GM23338 (cell line): ENCODE measurements at regions not wholly inside any gene's neighbourhood (a gene's known extent, or its start where the extent isn't known, plus 50 kb on each side); places are given as distances from the start of the nearest gene placed in this dataset.
"Not testable (repeated sequence)": the region's sequence is repeated elsewhere in the genome, so short reads cannot be mapped to it uniquely, and the experiment has no call there.

ENCODE experiments used
- ATAC-seq: fragments of 200-7000 bp; cut with Tn5 transposase; 3 replicates; pipeline ENCODE4 v1.9.1; 2020
- DNase-seq: peaks from one replicate; pipeline ENCODE4 v3.0.0-alpha.2; 2015; ENCODE audit warnings: low spot score
- H2AFZ ChIP-seq: fragments of 200-600 bp; sonication (generic); 2 replicates; pipeline ENCODE4 v1.8.0; 2016; ENCODE audit warnings: antibody characterized with exemption, mild to moderate bottlenecking, moderate library complexity
- H3F3A ChIP-seq: fragments of 200-600 bp; sonication (generic); replicated peaks from 2 replicates; pipeline ENCODE4 v1.8.0; 2017; ENCODE audit warnings: antibody characterized with exemption, mixed run types, low read depth
- H3K27ac ChIP-seq: fragments of 200-600 bp; sonication (generic); 2 replicates; pipeline ENCODE4 v1.6.1; 2016; ENCODE audit warnings: low read depth
- H3K27me3 ChIP-seq: fragments of 200-600 bp; sonication (generic); 2 replicates; pipeline ENCODE4 v1.8.0; 2016; ENCODE audit warnings: mild to moderate bottlenecking, mixed run types, moderate library complexity; ENCODE audit not compliant: insufficient read depth
- H3K36me3 ChIP-seq: fragments of 200-600 bp; sonication (generic); 2 replicates; pipeline ENCODE4 v1.8.0; 2016; ENCODE audit warnings: mild to moderate bottlenecking; ENCODE audit not compliant: insufficient read depth
- H3K4me1 ChIP-seq: fragments of 200-600 bp; sonication (generic); 2 replicates; pipeline ENCODE4 v1.8.0; 2016; ENCODE audit warnings: mild to moderate bottlenecking, moderate library complexity; ENCODE audit not compliant: insufficient read depth
- H3K4me2 ChIP-seq: fragments of 200-600 bp; sonication (generic); 2 replicates; pipeline ENCODE4 v1.7.1; 2017; ENCODE audit warnings: mixed run types
- H3K4me3 ChIP-seq: fragments of 200-600 bp; sonication (generic); 2 replicates; pipeline ENCODE4 v1.6.1; 2016; ENCODE audit warnings: mixed run types
- H3K79me2 ChIP-seq: fragments of 200-600 bp; sonication (generic); replicated peaks from 2 replicates; pipeline ENCODE4 v1.8.0; 2017; ENCODE audit warnings: mild to moderate bottlenecking; ENCODE audit not compliant: insufficient read depth
- H3K9me2 ChIP-seq: fragments of 200-600 bp; sonication (generic); 2 replicates; pipeline ENCODE4 v1.8.0; 2017; ENCODE audit not compliant: insufficient read depth
- H4K20me1 ChIP-seq: fragments of 200-600 bp; sonication (generic); replicated peaks from 2 replicates; pipeline ENCODE4 v1.8.0; 2017; ENCODE audit warnings: mild to moderate bottlenecking; ENCODE audit not compliant: insufficient read depth
- H3K27ac Mint-ChIP-seq: 2 replicates; pipeline ENCODE4 v1.8.0; 2020; ENCODE audit warnings: inconsistent platforms, mild to moderate bottlenecking, moderate library complexity, mixed read lengths
- H3K27me3 Mint-ChIP-seq: 3 replicates; pipeline ENCODE4 v1.8.0; 2022; ENCODE audit warnings: low read depth, mild to moderate bottlenecking, moderate library complexity, mixed read lengths, inconsistent platforms; ENCODE audit not compliant: insufficient read depth, poor library complexity
- H3K36me3 Mint-ChIP-seq: 3 replicates; pipeline ENCODE4 v1.8.0; 2021; ENCODE audit warnings: low read depth, mild to moderate bottlenecking, inconsistent platforms, moderate library complexity, mixed read lengths
- H3K4me1 Mint-ChIP-seq: 3 replicates; pipeline ENCODE4 v1.8.0; 2020; ENCODE audit warnings: mild to moderate bottlenecking, inconsistent platforms, mixed read lengths
- H3K4me3 Mint-ChIP-seq: 3 replicates; pipeline ENCODE4 v1.8.0; 2021; ENCODE audit warnings: moderate library complexity, mild to moderate bottlenecking, inconsistent platforms, mixed read lengths
- H3K9me3 Mint-ChIP-seq: 3 replicates; pipeline ENCODE4 v1.8.0; 2020; ENCODE audit warnings: moderate library complexity, mild to moderate bottlenecking, inconsistent platforms, mixed read lengths
- CREB1 ChIP-seq: fragments of 250-450 bp; sonication (Bioruptor Pico); IDR thresholded peaks from 2 replicates; pipeline ENCODE4 v1.5.0; 2020; ENCODE audit warnings: low read depth, mild to moderate bottlenecking, moderate library complexity
- EZH2phosphoT487 ChIP-seq: fragments of 200-600 bp; sonication (generic); IDR thresholded peaks from one replicate; pipeline ENCODE4 v1.8.1; 2018; ENCODE audit warnings: antibody characterized with exemption; ENCODE audit not compliant: unreplicated experiment
- JUNB ChIP-seq: IDR thresholded peaks from one replicate; pipeline ENCODE4 v1.6.1; 2016; ENCODE audit warnings: antibody characterized with exemption; ENCODE audit not compliant: unreplicated experiment
- POLR2AphosphoS5 ChIP-seq: IDR thresholded peaks from 2 replicates; pipeline ENCODE4 v1.6.1; 2016; ENCODE audit warnings: antibody characterized with exemption, low read depth
- REST ChIP-seq: IDR thresholded peaks from one replicate; pipeline ENCODE4 v1.6.1; 2018; ENCODE audit warnings: antibody characterized with exemption; ENCODE audit not compliant: unreplicated experiment
- STAT1 ChIP-seq: IDR thresholded peaks from one replicate; pipeline ENCODE4 v1.6.1; 2016; ENCODE audit warnings: antibody characterized with exemption; ENCODE audit not compliant: unreplicated experiment
- ZNF114 ChIP-seq: fragments of 250-450 bp; sonication (Bioruptor Pico); IDR thresholded peaks from 2 replicates; pipeline ENCODE4 v1.5.0; 2020; ENCODE audit warnings: mild to moderate bottlenecking, moderate library complexity
- ZNF331 ChIP-seq: fragments of 250-450 bp; sonication (Bioruptor Pico); IDR thresholded peaks from 2 replicates; pipeline ENCODE4 v1.5.0; 2020; ENCODE audit warnings: low read depth, mild to moderate bottlenecking, moderate library complexity
- ZNF462 ChIP-seq: fragments of 250-450 bp; sonication (Bioruptor Pico); IDR thresholded peaks from 2 replicates; pipeline ENCODE4 v1.5.0; 2020; ENCODE audit warnings: mild to moderate bottlenecking, moderate library complexity
- TF ChIP-seq, protein P1 (sequence below), 2 experiments: fragments of 200-600 bp in 1 of 2; sonication (generic) in 1 of 2; conservative IDR thresholded peaks; 2 replicates each; pipeline versions ENCODE4 v1.5.1 to v1.6.1; 2016 to 2017; ENCODE audit warnings: antibody characterized with exemption in 2 of 2, low read depth in 2 of 2, mild to moderate bottlenecking in 2 of 2, moderate library complexity in 1 of 2

- TF ChIP-seq ZNF114 (CRISPR knock-in tag) (no peak), ZNF331 (no peak), STAT1 (no peak), POLR2AphosphoS5 (no peak), EZH2phosphoT487 (no peak), JUNB (no peak), CREB1 (no peak)
These were observed 1747.2 kb upstream of the RAG2 start (continued) for GRCh38 chr11:38345286-38345685.

GRCh38 chr11:38341612-38342011, 1743.6 kb upstream of the RAG2 start:
- not testable (repeated sequence) for H3K9me3 Mint-ChIP-seq, H2AFZ ChIP-seq, H3K9me2 ChIP-seq, H3K36me3 ChIP-seq, H3K27ac ChIP-seq, H3K79me2 ChIP-seq, H3K4me1 Mint-ChIP-seq, DNase-seq, H3F3A ChIP-seq, H3K4me3 ChIP-seq, H3K4me2 ChIP-seq, H3K27me3 Mint-ChIP-seq, H3K27ac Mint-ChIP-seq, H3K4me1 ChIP-seq, H3K36me3 Mint-ChIP-seq, H3K27me3 ChIP-seq, H4K20me1 ChIP-seq, ATAC-seq, H3K4me3 Mint-ChIP-seq

- Histone ChIP-seq H3K27ac (no peak overlapping the region), H3F3A (no peaks in the 10 kb centered on the region), H3K9me2 (no peaks in the 10 kb centered on the region), H3K27me3 (no peaks in the 10 kb centered on the region), H4K20me1 (no peaks in the 10 kb centered on the region), H3K4me1 (no peaks in the 10 kb centered on the region), H3K79me2 (no peaks in the 10 kb centered on the region), H3K4me3 (no peak overlapping the region), H2AFZ (no peak overlapping the region), H3K36me3 (no peaks in the 10 kb centered on the region), H3K4me2 (no peak overlapping the region)
- ATAC-seq = no peak
- Mint-ChIP-seq H3K27me3 (peaks cover 1% of the 10 kb centered on the region), H3K9me3 (peaks cover 3% of the 10 kb centered on the region; the same call in 2 of the 3 replicates), H3K4me3 (no peak overlapping the region), H3K4me1 (no peaks in the 10 kb centered on the region), H3K36me3 (no peaks in the 10 kb centered on the region; the same call in 2 of the 3 replicates), H3K27ac (no peak overlapping the region)
- no peak for DNase-seq
- TF ChIP-seq, protein P1, sequence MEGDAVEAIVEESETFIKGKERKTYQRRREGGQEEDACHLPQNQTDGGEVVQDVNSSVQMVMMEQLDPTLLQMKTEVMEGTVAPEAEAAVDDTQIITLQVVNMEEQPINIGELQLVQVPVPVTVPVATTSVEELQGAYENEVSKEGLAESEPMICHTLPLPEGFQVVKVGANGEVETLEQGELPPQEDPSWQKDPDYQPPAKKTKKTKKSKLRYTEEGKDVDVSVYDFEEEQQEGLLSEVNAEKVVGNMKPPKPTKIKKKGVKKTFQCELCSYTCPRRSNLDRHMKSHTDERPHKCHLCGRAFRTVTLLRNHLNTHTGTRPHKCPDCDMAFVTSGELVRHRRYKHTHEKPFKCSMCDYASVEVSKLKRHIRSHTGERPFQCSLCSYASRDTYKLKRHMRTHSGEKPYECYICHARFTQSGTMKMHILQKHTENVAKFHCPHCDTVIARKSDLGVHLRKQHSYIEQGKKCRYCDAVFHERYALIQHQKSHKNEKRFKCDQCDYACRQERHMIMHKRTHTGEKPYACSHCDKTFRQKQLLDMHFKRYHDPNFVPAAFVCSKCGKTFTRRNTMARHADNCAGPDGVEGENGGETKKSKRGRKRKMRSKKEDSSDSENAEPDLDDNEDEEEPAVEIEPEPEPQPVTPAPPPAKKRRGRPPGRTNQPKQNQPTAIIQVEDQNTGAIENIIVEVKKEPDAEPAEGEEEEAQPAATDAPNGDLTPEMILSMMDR (conservative IDR thresholded peaks at IDR 0.05; ENCODE audit: low read depth in 2 of 2) = no peak
- TF ChIP-seq ZNF462 (no peak), REST (no peak)
These were observed 1741.9 kb upstream of the RAG2 start for GRCh38 chr11:38339835-38340440.
